HG03108 (cell line): ENCODE measurements at regions not wholly inside any gene's neighbourhood (a gene's known extent, or its start where the extent isn't known, plus 50 kb on each side); places are given as distances from the start of the nearest gene placed in this dataset.

Experiments used
- ATAC-seq: cut with Tn5 transposase; IDR thresholded peaks from one replicate; pipeline ENCODE4 v1.9.1; 2021; ENCODE audit warnings: moderate library complexity; ENCODE audit not compliant: unreplicated experiment

DNA sequence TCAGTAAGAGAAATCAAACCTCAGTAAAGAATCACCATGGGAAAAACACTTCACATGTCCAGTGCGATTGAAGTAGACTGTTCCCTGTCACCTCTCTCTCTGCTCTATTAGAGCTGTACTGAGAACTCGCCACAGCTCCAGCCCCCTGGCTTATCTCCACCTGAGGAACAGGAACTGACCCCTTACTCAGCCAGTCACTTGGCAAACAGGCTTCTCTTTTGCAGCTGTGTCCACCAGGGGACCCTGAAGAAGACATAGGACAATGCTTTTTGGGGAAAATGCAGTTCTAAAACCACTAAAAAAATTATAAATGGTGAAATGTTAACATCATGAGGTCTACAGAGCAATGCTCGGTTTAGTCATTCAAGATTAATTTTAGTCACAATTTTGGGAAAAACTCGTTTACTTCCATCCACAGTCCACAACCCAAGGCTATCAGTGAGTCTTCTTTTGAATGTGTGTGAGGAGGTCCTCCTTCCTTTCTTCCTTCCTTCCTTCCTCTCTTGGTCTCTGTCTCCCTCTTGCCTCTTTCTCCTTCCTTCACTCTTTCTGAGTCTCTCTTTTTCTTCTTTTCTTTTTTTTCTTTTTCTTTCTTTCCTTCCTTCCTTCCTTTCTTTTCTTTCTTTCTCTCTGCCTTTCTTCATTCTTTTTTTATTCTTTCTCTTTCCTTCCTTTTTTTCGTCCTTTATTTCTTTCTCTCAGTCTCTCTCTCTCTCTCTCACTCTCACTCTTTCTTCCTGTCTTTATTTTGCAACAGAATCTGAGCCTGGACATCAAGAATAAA is 1189.5 kb upstream of the TMEM132C start:
- no peak for ATAC-seq

DNA sequence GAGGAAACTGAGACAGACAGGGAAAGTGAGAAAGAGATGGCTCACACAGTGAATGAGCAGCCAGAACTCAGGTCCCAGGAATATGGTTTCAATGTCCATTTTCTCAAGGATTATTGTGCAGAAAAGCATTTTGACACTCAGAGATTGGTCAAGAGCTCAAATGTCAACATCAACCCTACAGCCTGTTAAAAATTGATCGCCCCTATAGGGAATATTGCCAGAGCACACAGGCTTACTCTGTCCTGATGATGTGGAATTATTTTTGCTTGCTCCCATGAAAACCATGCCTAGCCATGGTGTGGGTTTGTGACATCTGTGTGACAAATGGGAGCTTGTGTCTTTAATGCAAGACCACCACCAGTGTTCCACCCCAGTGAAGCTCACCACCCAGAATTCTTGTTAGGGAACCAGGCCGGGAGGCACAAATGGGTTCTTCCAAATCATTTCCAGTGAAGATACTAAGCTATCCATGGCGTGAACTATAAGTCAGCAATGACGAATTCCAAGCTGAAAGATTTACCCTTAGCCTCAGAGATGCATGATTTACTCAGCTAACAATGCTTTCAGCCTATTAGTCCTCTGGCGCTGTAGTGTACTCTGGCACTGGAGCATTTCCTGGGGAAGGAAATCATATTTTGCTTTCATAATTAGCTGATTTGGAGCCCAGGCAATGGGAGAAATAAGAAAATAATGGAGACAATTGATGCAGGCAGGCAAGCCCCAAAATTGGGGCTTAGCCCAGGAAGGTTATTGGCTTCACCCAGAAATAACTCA is 1188.2 kb upstream of the TMEM132C start:
- ATAC-seq, result no peak

DNA sequence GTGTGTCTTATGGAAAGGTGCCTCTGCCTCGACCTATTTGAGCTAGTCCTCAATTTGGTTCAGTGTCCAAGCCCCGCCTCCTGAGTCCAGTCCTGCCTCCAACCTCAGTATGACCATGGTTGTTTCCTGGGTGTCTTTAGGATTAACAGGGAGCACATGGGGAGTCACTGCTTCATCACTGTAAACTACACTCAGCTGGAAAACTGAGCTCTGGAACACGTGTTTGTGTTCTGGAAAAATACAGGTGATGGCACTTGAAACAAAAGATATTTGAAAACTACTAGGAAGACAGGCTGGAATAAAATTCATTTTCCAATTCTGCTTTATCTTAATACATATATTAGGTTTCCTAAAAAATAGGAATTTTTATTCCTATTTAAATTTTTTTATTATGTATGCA is 1187.3 kb upstream of the TMEM132C start:
- no peak for ATAC-seq

DNA sequence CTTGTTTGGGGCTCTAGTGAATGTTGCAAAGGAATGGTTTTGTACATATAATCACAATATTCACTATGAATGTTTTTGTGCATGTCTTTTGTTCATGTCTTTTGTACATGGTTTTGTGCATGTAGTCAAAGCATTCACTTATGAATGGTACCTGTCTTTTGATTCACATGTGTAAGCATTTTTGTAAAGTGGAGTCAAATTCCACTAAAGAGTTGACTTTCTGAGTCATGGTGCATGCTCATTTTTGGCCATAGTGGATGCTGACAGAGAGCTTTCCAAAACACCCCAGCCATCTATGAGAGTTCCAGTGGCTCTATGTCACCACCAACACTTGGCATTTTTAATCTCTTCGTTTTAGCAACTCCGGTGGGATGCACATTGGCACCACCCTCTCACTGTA is 1185.9 kb upstream of the TMEM132C start:
- ATAC-seq, result no peak

DNA sequence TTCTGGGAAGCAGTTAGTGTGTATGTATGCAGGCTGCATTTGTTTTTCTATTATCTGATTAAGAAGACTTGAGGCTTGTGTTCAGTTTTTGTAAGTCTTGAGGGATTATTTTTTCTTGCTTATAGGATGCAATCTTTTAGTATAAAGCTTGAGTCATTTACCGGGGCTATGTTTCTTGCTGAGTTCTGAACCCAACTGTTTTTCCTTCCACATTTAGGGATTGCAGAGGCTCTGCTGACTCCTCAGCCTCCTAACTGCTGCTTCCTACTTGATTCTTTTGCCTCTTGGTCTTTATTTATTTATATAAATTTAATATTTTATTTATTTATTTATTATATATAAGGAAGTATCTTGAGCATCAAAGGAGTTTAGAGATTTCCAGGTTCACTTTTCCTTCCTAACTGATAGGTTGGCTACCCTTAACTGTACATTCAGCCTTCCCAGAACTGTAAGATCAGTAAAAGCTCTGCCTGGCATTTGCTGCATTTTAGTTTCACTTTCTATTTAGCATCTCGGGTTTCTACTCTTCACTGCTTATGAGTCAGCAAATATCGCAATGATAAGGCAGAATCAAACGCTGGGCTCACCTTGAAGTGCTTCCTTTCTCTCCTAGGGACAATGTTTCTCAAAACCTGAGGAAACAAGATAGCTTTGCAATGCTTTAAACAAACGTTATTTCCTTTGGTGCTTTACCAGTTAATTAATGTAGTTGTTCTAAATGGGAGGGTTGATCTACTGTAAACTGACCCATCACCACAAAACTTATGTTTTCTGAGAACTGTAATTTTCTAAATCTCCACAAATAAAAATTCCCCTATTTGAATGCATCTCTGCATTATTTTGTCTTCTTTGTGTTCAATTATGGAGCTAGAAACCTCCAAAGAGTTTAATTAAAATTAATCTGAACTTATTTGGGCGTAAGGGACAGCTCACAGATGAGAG is 1183.7 kb upstream of the TMEM132C start:
- ATAC-seq, result peak; percentile 97

DNA sequence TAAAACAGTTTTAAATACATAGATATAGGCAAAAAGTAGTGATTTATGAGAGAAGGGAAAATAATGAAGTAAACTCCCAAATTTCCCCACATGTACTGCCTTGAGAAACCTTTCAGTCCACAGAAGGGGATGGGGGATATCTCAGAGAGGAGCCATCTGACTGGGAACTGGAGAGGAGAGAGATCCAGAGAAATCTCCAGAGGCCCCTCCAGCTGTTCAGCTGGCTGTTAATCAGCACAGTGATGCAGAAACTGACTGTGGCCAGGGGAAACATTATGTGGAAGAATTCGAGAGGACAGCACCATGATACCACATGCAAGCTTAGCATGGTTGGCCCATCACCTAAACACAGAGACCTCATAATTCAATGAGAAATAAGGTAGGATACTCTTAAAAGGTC is 1165.9 kb upstream of the TMEM132C start:
- ATAC-seq, result no peak

DNA sequence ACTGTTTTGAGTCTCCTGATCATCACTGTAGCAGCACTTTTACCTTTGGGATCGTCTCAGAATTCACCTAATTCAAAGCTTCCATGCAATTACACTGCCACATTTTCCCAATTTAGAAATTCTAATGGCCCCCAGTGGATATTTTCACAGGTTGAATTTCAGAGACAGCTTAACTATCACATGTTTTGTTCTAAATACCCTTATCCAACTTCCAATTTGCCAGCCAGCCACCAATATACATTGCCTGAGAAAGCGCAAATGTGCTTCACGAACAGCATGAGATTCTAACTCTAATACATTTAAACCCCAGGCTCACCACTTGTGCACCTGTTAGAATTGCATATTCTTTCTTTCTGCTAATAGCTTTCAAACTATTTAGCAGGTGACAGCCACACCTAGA is 1160.9 kb upstream of the TMEM132C start:
- no peak for ATAC-seq

DNA sequence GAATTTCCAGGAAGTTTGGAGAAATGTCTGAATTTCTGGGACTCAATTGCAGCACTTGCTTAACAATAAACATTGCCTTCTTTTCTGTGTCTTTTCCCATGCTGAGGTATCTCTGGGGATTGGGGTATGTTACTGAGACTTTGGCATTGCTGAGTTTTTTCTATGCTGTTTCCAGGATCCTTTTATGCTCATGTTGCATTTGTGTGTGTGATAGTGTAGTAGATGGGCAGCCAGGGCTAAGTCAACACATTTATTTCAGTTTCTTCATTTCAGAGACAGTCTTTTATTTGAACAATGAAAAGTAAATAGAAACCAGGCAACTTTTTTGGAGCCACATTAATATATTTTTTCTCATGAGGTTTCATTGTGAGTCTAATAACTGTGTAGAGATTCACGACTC is 1160.3 kb upstream of the TMEM132C start:
- ATAC-seq, result no peak

DNA sequence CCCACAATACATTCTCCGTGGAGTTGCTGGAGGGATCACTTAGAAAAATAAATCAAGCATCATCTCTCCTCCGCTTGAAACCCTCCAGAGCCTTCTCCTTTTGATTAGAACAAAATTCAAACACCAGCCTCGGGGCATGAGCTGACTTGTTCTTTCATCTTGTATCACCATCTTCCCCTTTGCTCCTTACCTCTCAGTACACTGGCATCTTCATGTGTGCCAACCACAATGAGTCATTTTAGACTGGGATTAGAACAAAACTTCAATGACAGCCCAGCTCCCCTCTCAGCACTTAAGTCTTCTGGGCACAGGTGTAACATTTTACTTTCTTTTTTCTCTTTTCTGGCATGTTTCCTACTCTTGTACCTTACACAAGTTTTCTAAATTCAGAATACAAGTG is 1159.2 kb upstream of the TMEM132C start:
- ATAC-seq, result no peak

DNA sequence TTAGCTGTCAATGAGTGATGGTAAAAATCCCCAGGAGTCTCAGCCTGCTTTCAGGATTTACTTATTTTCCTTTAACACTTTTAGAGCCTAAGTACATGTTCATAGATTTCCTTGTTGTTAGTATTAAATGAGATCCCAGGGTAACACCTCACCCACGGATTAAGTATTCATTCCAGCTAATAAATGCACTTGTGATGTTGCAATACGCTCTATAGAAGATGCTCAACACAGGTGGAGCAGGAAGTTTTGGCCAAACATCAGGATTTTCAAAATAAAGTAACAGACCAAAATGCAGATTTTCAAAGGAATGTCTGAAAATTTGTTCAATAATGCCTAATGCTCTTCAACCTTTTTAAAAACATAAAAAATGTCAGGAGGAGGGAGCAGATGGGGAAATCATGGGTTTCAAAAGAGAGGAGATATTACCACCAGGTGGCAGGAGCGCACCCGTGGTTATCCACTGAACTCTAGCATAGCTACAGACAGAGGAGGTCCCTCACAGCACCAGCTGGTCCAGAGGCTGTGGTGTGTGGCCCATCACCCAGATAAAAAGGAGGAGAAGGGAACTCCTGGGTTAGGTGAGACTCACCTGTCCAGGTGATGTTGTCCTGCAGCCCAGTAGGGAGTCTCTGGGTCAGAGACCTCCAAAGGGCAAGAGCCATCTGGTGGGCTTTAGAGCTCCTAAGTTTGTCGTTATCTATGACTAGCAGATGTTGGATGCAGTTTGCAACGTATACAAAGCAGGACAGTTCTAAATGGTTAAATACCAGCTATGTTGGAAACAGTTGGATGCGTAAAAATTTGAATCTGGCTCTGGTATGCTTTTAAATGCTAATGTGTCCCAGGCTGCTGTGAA is 1158.4 kb upstream of the TMEM132C start:
- ATAC-seq, result no peak

DNA sequence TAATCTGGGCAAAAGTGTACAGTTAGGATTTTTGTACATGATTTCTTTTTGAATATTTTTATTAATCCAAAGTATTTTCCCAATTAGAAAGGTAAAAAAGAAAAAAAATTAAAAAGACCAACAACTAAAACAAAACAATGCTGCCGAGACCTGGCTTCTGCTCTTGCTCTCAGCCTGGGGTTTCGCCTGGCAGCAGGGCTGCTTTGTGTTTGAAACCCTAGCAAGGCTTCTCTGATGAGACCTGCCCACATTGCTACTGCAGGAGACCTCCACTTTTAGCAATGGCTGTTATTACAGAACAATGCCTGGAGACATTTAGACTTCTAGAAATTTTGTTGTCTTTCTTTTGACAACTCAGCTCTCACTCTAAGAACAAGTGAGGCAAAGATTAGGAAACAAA is 1153.0 kb upstream of the TMEM132C start:
- no peak for ATAC-seq

DNA sequence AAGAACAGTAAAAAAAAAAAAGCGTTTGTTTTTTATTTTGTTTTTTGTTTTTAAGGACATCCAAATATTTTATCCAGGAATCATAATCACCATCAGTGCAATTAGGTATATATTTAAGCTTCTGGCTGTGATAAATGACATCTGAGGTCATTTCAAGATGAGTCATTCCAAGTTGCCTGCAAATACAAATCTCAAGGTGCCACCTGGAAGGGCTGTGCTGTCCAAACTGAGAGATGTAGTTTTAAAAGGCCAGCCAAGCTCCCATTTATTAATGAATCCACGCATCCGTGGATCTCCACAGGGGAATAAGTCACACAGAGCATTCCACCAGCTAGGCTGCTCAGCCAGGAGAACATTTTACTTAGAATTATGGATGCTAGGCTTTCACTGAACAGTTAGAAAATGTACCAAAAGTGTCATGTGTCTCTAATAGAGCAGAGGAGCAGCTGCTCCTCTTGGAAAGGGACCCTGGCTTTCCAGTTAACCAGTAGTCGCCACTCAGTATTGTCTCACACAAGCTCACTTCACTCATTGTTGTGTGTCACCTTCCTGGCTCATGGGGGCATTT is 1151.4 kb upstream of the TMEM132C start:
- ATAC-seq, result no peak

DNA sequence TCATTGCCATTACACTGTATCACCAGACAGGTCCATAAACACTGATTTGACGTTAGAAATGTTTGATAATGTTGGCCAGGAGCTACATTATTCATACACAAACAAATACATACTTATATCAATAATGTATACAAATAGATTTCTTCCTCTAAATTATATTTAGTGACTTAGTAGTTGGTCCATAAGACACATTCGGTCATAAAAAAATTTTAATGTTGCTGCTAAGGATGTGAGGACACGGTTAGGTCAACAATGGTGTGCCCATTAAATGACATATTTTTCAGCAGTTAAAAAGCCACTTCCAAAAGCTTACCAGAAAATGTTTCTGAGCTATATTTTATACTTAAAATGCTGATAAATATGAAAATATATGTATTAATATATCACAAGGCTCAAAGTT is 1148.7 kb upstream of the TMEM132C start:
- ATAC-seq, result no peak

DNA sequence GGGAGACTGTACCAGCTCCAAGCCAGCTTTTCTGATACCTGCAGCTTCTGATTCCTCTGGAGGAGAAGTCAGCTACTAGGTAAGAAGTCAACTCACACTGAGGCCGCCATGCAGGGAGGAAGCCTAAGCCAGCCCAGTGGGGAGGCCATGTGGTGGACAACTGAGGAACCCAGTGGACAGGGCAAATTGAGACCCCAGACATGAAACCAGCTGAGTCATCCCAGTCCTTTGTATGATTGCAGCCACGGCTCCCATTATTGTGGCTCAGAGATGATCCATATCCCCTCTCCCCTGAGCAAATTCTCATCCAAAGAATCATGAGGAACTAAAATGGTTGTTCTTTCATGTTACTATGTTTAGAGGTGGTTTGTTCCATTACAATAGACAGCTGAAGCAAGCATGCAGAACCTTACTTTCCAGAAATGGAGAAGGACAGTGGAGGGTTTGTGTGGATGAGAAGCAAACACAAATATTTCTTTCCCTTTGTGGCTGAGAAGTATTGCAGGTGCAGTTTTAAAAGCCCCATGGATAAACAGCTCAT is 1147.3 kb upstream of the TMEM132C start:
- ATAC-seq, result no peak

DNA sequence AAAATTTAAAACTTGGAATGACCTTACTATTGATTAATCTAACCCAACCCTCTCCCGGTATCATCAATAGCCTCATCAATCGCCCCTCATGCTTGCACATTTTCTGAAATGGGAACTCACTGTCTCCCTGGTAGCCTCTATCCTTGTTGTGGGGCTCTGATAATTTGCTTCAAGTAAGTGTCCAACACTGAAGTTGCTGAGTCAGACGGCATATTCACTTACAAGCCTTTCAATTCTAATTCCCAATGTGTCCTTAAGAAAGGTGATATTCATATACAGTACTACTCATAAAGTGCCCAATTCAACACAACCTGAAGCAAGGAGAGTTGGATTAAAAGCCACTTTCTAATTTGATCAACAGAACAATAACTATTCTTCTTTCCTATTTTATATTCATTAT is 1146.1 kb upstream of the TMEM132C start:
- no peak for ATAC-seq

DNA sequence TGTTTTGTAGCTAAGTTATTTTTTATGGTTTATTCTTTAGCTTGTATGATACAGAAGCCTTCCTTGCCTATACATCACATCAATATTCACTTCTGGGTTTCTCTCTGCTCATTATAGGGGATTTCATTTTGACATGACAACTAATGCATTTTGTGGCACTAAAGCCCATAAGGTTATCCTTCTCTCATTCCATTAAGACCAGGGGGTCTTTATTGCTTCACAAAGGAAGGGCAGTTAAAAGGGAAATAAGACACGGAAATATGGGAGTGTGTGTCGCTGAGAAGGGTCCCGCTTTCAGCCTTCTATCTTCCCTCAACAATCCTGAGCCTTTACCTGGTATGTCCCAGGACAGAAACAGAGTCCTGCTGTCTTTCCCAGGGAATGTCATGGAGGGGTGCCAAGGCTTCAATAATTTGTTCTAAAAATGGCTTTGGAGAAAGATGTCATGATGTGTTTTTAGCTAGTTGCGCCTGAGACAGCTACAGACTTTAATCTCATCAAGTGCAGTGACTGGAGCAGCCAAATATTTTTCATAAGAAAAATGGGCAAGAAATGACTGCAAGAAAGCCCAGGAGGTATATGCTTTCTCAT is 1145.4 kb upstream of the TMEM132C start:
- ATAC-seq, result no peak

DNA sequence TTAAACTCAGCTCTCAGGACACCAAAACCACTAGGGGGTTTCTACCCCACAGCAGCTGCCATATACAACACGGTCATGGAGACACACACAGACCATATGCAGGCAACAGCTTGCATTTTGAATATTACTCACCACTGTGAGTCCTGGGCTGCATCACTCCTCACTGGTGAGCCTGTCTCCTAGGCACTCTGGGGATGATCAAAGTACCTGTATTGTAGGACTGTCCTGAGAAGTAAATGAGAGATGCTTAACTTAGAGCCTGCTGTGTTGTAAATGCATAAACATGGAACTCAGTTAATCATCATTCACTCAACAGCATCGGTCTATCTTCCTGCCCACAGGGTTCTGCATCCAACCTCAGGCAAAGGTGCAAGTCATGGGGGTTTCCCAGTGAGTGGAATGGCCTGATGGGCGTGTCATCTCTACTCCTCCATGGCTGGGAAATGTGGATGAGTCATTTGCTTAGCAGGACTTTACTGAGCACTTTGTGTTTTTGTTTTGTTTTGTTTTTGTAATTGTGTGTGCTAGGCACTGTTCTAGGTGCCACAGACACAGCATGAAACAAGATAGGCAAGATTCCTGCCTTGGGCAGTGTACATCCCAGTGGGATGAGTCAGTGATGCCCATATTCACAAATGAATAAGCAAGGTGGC is 1141.2 kb upstream of the TMEM132C start:
- ATAC-seq, result peak; percentile 80

DNA sequence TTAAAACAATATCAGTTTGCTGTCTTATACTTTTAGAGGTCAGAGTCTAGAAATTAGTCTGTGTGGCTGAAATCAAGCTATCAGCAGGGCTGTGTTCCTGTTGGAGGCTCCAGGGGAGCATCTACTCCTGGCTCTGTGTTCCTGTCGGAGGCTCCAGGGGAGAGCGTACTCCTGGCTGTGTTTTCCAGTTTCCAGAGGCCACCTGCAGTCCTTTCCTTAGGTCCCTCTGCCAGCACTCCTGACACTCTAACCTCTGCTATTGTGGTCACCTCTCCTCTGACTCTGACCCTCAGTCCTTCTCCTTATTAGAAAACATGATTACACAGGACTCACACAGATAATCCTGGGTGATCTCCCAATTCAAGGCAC is 1140.7 kb upstream of the TMEM132C start:
- no peak for ATAC-seq

DNA sequence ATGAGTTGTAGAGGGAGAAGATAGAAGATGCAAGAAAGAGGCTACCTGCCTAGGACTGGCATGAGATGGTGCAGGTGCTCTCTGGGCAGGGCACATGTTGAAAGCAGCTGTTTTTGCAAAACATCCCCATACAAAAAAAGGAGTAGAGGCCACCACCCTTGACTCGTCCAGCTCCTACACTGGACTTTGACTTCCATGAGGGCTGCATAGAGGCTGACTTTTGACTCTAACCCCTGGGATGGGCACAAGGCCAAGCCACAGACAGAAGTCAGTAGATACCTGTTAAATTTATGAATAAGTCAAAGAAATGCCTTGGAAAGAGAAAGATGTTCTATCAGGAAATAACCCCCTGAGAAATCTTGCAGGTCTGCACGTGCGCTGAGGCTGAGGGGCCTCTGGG is 1139.1 kb upstream of the TMEM132C start:
- ATAC-seq, result no peak
